Nephron progenitor cell (in vitro differentiated cells): ENCODE measurements at regions not wholly inside any gene's neighbourhood (a gene's known extent, or its start where the extent isn't known, plus 50 kb on each side); places are given as distances from the start of the nearest gene placed in this dataset.

Source experiments
- DNase-seq: peaks from one replicate; pipeline ENCODE4 v3.0.0; 2021
- H3K27ac Mint-ChIP-seq: 2 replicates; pipeline ENCODE4 v1.8.0; 2021; ENCODE audit warnings: mild to moderate bottlenecking, moderate library complexity, mixed read lengths
- H3K27me3 Mint-ChIP-seq: 2 replicates; pipeline ENCODE4 v1.8.0; 2021; ENCODE audit warnings: mild to moderate bottlenecking, low read depth, mixed read lengths; ENCODE audit not compliant: poor library complexity
- H3K36me3 Mint-ChIP-seq: 2 replicates; pipeline ENCODE4 v1.8.0; 2021; ENCODE audit warnings: low read depth, mixed read lengths
- H3K4me1 Mint-ChIP-seq: 2 replicates; pipeline ENCODE4 v1.8.0; 2021; ENCODE audit warnings: mixed read lengths
- H3K4me3 Mint-ChIP-seq: 2 replicates; pipeline ENCODE4 v1.8.0; 2021; ENCODE audit warnings: mild to moderate bottlenecking, moderate library complexity, mixed read lengths
- H3K9me3 Mint-ChIP-seq: 2 replicates; pipeline ENCODE4 v1.8.0; 2021; ENCODE audit warnings: mild to moderate bottlenecking, moderate library complexity, mixed read lengths
- CTCF ChIP-seq: fragments of 200-600 bp; sonication (generic); IDR thresholded peaks from 2 replicates; pipeline ENCODE4 v1.5.0; 2021; ENCODE audit warnings: antibody characterized with exemption

GRCh38 chr16:9481747-9482730 lies 390.6 kb downstream of the HAPSTR1 start:
- no peak for TF ChIP-seq CTCF
- Mint-ChIP-seq H3K27ac (no peak overlapping the region), H3K36me3 (no peaks in the 10 kb centered on the region), H3K4me3 (no peak overlapping the region), H3K27me3 (peaks cover 11% of the 10 kb centered on the region), H3K9me3 (no peaks in the 10 kb centered on the region), H3K4me1 (peaks cover 16% of the 10 kb centered on the region)
- DNase-seq, result no peak

- Mint-ChIP-seq H3K36me3 (no peaks in the 10 kb centered on the region), H3K4me3 (no peak overlapping the region), H3K27me3 (peaks cover 7% of the 10 kb centered on the region), H3K27ac (peak overlapping the region; percentile 3), H3K4me1 (peaks cover 16% of the 10 kb centered on the region), H3K9me3 (peaks cover 6% of the 10 kb centered on the region)
- DNase-seq, result no peak
- no peak for TF ChIP-seq CTCF
Measured at GRCh38 chr16:9484426-9484825, 393.0 kb downstream of the HAPSTR1 start.

GRCh38 chr16:9484881-9485280 lies 393.4 kb downstream of the HAPSTR1 start:
- Mint-ChIP-seq H3K27me3 (peaks cover 7% of the 10 kb centered on the region), H3K4me3 (no peak overlapping the region), H3K9me3 (peaks cover 6% of the 10 kb centered on the region), H3K36me3 (no peaks in the 10 kb centered on the region), H3K4me1 (peaks cover 16% of the 10 kb centered on the region), H3K27ac (peak overlapping the region; percentile 3)
- TF ChIP-seq CTCF, result no peak
- no peak for DNase-seq

GRCh38 chr16:9489835-9490467 lies 398.5 kb downstream of the HAPSTR1 start:
- Mint-ChIP-seq H3K4me3 (no peak overlapping the region), H3K4me1 (peaks cover 14% of the 10 kb centered on the region), H3K36me3 (peaks cover 9% of the 10 kb centered on the region), H3K9me3 (peaks cover 22% of the 10 kb centered on the region), H3K27me3 (peaks cover 7% of the 10 kb centered on the region), H3K27ac (no peak overlapping the region)
- peak; percentile 47 for DNase-seq
- no peak for TF ChIP-seq CTCF

GRCh38 chr16:9495824-9496223 lies 404.4 kb downstream of the HAPSTR1 start:
- peaks cover 30% of the 10 kb centered on the region for H3K4me1 Mint-ChIP-seq
- H3K27ac Mint-ChIP-seq, result no peak overlapping the region
- H3K9me3 Mint-ChIP-seq, result peaks cover 24% of the 10 kb centered on the region
- no peak overlapping the region for H3K4me3 Mint-ChIP-seq
- H3K36me3 Mint-ChIP-seq, result peaks cover 9% of the 10 kb centered on the region
- TF ChIP-seq CTCF, result no peak
- DNase-seq, result no peak
- H3K27me3 Mint-ChIP-seq, result peaks cover 5% of the 10 kb centered on the region
